HepG2 (cell line): ENCODE measurements at regions not wholly inside any gene's neighbourhood (a gene's known extent, or its start where the extent isn't known, plus 50 kb on each side); places are given as distances from the start of the nearest gene placed in this dataset.

ENCODE experiments used
- CTCF ChIP-seq: sonication (generic); formaldehyde crosslinking; IDR thresholded peaks from 2 replicates; pipeline ENCODE4 v1.5.0; 2020; ENCODE audit warnings: mild to moderate bottlenecking, missing genetic modification reagents, moderate library complexity
- HNF4A ChIP-seq: sonication (generic); formaldehyde crosslinking; IDR thresholded peaks from 2 replicates; pipeline ENCODE4 v1.4.0; 2020; ENCODE audit warnings: missing genetic modification reagents
- PATZ1 ChIP-seq: sonication (generic); formaldehyde crosslinking; IDR thresholded peaks from 2 replicates; pipeline ENCODE4 v1.4.0; 2020; ENCODE audit warnings: missing genetic modification reagents
- ZNF589 ChIP-seq: sonication (generic); formaldehyde crosslinking; conservative IDR thresholded peaks from 2 replicates; pipeline ENCODE4 v1.8.0; 2022; ENCODE audit warnings: mild to moderate bottlenecking, moderate library complexity, missing genetic modification reagents

GRCh38 chr11:27229511-27230191, 133.4 kb downstream of the CCDC34 start:
- TF ChIP-seq HNF4A (CRISPR knock-in tag) (no peak), PATZ1 (CRISPR knock-in tag) (no peak), ZNF589 (no peak), CTCF (CRISPR knock-in tag) (no peak)
